HEK293 (cell line): ENCODE measurements at regions not wholly inside any gene's neighbourhood (a gene's known extent, or its start where the extent isn't known, plus 50 kb on each side); places are given as distances from the start of the nearest gene placed in this dataset.

Source experiments
- CTCF ChIA-PET: fragments of 350-600 bp; formaldehyde crosslinking; extraction: SDS; loops from one replicate; lab custom pipeline; 2021; ENCODE audit warnings: antibody characterized with exemption; lab: Yijun Ruan, JAX
- POLR2A ChIA-PET: fragments of 300-600 bp; formaldehyde crosslinking; extraction: SDS; loops from one replicate; lab custom pipeline; 2020; ENCODE audit warnings: antibody characterized with exemption, inconsistent platforms; lab: Yijun Ruan, JAX
- H3K27ac ChIP-seq: fragments of 200-500 bp; sonication (Bioruptor generic); 2 replicates; pipeline ENCODE4 v1.5.1; 2014; ENCODE audit warnings: low read depth, low read length, control low read depth, inconsistent platforms; ENCODE audit errors: extremely low read depth
- H3K36me3 ChIP-seq, 2 experiments: fragments of 200-500 bp in 1 of 2; sonication (Bioruptor generic) in 1 of 2; 1 replicate in 1 of 2; 2 replicates in 1 of 2; pipeline ENCODE4 v1.5.1; 2014 to 2017; ENCODE audit warnings: inconsistent platforms in 2 of 2, low read length in 2 of 2; ENCODE audit not compliant: control insufficient read depth in 2 of 2, insufficient read depth in 1 of 2
- H3K4me1 ChIP-seq: fragments of 200-500 bp; sonication (Bioruptor generic); 2 replicates; pipeline ENCODE4 v1.5.1; 2014; ENCODE audit warnings: mild to moderate bottlenecking, low read length, inconsistent platforms; ENCODE audit not compliant: control insufficient read depth, insufficient read depth
- H3K4me3 ChIP-seq: 2 replicates; pipeline ENCODE4 v1.5.1; 2011; ENCODE audit warnings: low read depth, mild to moderate bottlenecking, control low read depth, low read length, moderate library complexity
- H3K9me3 ChIP-seq: fragments of 200-500 bp; sonication (Bioruptor generic); 2 replicates; pipeline ENCODE4 v1.5.1; 2014; ENCODE audit warnings: low read depth, low read length, inconsistent platforms; ENCODE audit not compliant: control insufficient read depth, insufficient read depth
- BCL11B ChIP-seq: fragments of 450-650 bp; formaldehyde crosslinking; IDR thresholded peaks from 2 replicates; pipeline ENCODE4 v1.5.1; 2016; ENCODE audit warnings: low read depth, missing biosample characterization, missing genetic modification characterization
- FEZF1 ChIP-seq: fragments of 450-650 bp; formaldehyde crosslinking; IDR thresholded peaks from 2 replicates; pipeline ENCODE4 v1.5.1; 2016; ENCODE audit warnings: missing biosample characterization, missing genetic modification characterization
- GLI2 ChIP-seq: fragments of 450-650 bp; formaldehyde crosslinking; IDR thresholded peaks from 2 replicates; pipeline ENCODE4; 2017; ENCODE audit warnings: missing biosample characterization, missing genetic modification characterization, low read depth, borderline replicate concordance
- KLF10 ChIP-seq: fragments of 450-650 bp; IDR thresholded peaks from 2 replicates; pipeline ENCODE4 v1.5.1; 2018; ENCODE audit warnings: missing biosample characterization, mild to moderate bottlenecking, missing genetic modification characterization
- KLF7 ChIP-seq: fragments of 450-650 bp; formaldehyde crosslinking; IDR thresholded peaks from 2 replicates; pipeline ENCODE4 v1.5.1; 2016; ENCODE audit warnings: missing biosample characterization, missing genetic modification characterization, borderline replicate concordance
- KLF8 ChIP-seq: fragments of 450-650 bp; formaldehyde crosslinking; IDR thresholded peaks from 2 replicates; pipeline ENCODE4 v1.5.1; 2016; ENCODE audit warnings: missing biosample characterization, missing genetic modification characterization
- PBX3 ChIP-seq: sonication (generic); formaldehyde crosslinking; IDR thresholded peaks from 2 replicates; pipeline ENCODE4 v1.8.1; 2022; ENCODE audit warnings: mild to moderate bottlenecking, moderate library complexity, missing genetic modification reagents
- SP3 ChIP-seq: fragments of 450-650 bp; formaldehyde crosslinking; IDR thresholded peaks from 2 replicates; pipeline ENCODE4 v1.5.1; 2016; ENCODE audit warnings: missing biosample characterization, missing genetic modification characterization
- ZBTB48 ChIP-seq: fragments of 450-650 bp; formaldehyde crosslinking; IDR thresholded peaks from 2 replicates; pipeline ENCODE4 v1.5.1; 2016; ENCODE audit warnings: missing biosample characterization, missing genetic modification characterization
- ZBTB6 ChIP-seq: fragments of 450-650 bp; formaldehyde crosslinking; IDR thresholded peaks from 2 replicates; pipeline ENCODE4 v1.5.1; 2017; ENCODE audit warnings: missing biosample characterization, missing genetic modification characterization
- ZNF18 ChIP-seq: fragments of 450-650 bp; formaldehyde crosslinking; IDR thresholded peaks from 2 replicates; pipeline ENCODE4 v1.5.1; 2016; ENCODE audit warnings: missing biosample characterization, missing genetic modification characterization
- ZNF19 ChIP-seq: fragments of 450-650 bp; formaldehyde crosslinking; IDR thresholded peaks from 2 replicates; pipeline ENCODE4; 2016; ENCODE audit warnings: missing biosample characterization, missing genetic modification characterization, low read depth
- ZNF2 ChIP-seq: fragments of 450-650 bp; formaldehyde crosslinking; IDR thresholded peaks from 2 replicates; pipeline ENCODE4 v1.5.1; 2016; ENCODE audit warnings: missing biosample characterization, missing genetic modification characterization
- ZNF248 ChIP-seq: fragments of 450-650 bp; formaldehyde crosslinking; IDR thresholded peaks from 2 replicates; pipeline ENCODE4 v1.5.1; 2017; ENCODE audit warnings: missing biosample characterization, missing genetic modification characterization
- ZNF350 ChIP-seq: fragments of 450-650 bp; formaldehyde crosslinking; IDR thresholded peaks from 2 replicates; pipeline ENCODE4 v1.5.0; 2017; ENCODE audit warnings: missing biosample characterization, mild to moderate bottlenecking, missing genetic modification characterization
- ZNF521 ChIP-seq: fragments of 450-650 bp; formaldehyde crosslinking; IDR thresholded peaks from 2 replicates; pipeline ENCODE4 v1.5.1; 2017; ENCODE audit warnings: missing biosample characterization, mild to moderate bottlenecking, missing genetic modification characterization
- ZNF555 ChIP-seq: fragments of 450-650 bp; formaldehyde crosslinking; conservative IDR thresholded peaks from 2 replicates; pipeline ENCODE4 v1.5.1; 2017; ENCODE audit warnings: missing biosample characterization, mild to moderate bottlenecking, missing genetic modification characterization, inconsistent platforms
- ZNF645 ChIP-seq: fragments of 450-650 bp; formaldehyde crosslinking; IDR thresholded peaks from 2 replicates; pipeline ENCODE4; 2016; ENCODE audit warnings: missing biosample characterization, missing genetic modification characterization
- ZNF768 ChIP-seq: fragments of 450-650 bp; formaldehyde crosslinking; IDR thresholded peaks from 2 replicates; pipeline ENCODE4 v1.5.1; 2018; ENCODE audit warnings: missing biosample characterization, mild to moderate bottlenecking, missing genetic modification characterization
- ZSCAN30 ChIP-seq: fragments of 450-650 bp; IDR thresholded peaks from 2 replicates; pipeline ENCODE4 v1.5.1; 2018; ENCODE audit warnings: missing biosample characterization, mild to moderate bottlenecking, missing genetic modification characterization, moderate library complexity

GRCh38 chr2:125070726-125071505 lies 1045.8 kb downstream of the CNTNAP5 start:
- no peaks in the 10 kb centered on the region for H3K36me3 ChIP-seq
- no peaks in the 10 kb centered on the region for H3K4me1 ChIP-seq
- POLR2A ChIA-PET = no interaction called here
- H3K9me3 ChIP-seq = no peaks in the 10 kb centered on the region
- H3K27ac ChIP-seq = no peak overlapping the region
- CTCF ChIA-PET = no interaction called here
- no peak for TF ChIP-seq ZNF350 (tag by site-specific recombination)
- no peak for TF ChIP-seq SP3 (tag by site-specific recombination)
- no peak for TF ChIP-seq ZNF645 (tag by site-specific recombination)
- no peak for TF ChIP-seq ZNF18
- TF ChIP-seq ZNF521 (tag by site-specific recombination) = no peak
- TF ChIP-seq ZNF19 (tag by site-specific recombination) = no peak
- no peak for TF ChIP-seq PBX3
- no peak for TF ChIP-seq ZNF555
- no peak for TF ChIP-seq KLF7 (tag by site-specific recombination)
- TF ChIP-seq KLF8 (tag by site-specific recombination) = no peak
- no peak for TF ChIP-seq FEZF1 (tag by site-specific recombination)
- TF ChIP-seq ZNF2 (tag by site-specific recombination) = no peak
- no peak for TF ChIP-seq GLI2 (tag by site-specific recombination)
- no peak overlapping the region for H3K4me3 ChIP-seq

- CTCF ChIA-PET = interaction anchor here (0.7 kb wide), 2 partner anchors 85 to 719 kb away, joined by 3 read pairs; no protein-coding TSS in a partner anchor
- no peak for TF ChIP-seq ZBTB6 (tag by site-specific recombination)
- no peak for TF ChIP-seq BCL11B (tag by site-specific recombination)
- no peak for TF ChIP-seq ZSCAN30 (tag by site-specific recombination)
- no peak for TF ChIP-seq ZNF768 (tag by site-specific recombination)
- no peak for TF ChIP-seq ZBTB48
- no peak for TF ChIP-seq ZNF248
- TF ChIP-seq KLF10 (tag by site-specific recombination) = no peak
- TF ChIP-seq, all 188 proteins: peak for 0
- POLR2A ChIA-PET = no interaction called here
- Histone ChIP-seq H3K27ac (no peak overlapping the region), H3K4me1 (no peaks in the 10 kb centered on the region), H3K4me3 (no peak overlapping the region), H3K36me3 (no peaks in the 10 kb centered on the region), H3K9me3 (no peaks in the 10 kb centered on the region)
Measured at GRCh38 chr2:125073440-125073839, 1048.4 kb downstream of the CNTNAP5 start.
